ENCODE measurements at regions not wholly inside any gene's neighbourhood (a gene's known extent, or its start where the extent isn't known, plus 50 kb on each side); places are given as distances from the start of the nearest gene placed in this dataset.
"Not testable (repeated sequence)": the region's sequence is repeated elsewhere in the genome, so short reads cannot be mapped to it uniquely, and the experiment has no call there.

DNA sequence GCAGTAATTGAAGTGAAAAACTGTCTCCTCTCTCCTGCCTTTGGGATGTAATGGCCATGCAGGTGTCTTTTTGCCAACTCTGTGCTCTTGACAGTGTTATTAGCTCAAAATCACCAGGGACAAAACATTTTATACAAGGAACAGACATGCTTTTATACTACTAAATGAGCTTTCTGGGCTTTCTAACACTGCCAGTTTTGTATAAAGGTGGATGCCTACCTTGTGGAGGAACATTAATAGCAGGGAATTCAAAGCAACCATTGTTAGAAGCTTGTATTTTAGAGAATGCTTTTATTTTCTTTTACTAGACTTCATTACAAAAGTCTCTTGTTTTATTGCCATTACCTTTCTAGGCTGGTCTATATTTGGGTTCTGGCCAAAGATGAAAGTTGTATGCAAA, 54.7 kb upstream of the ARSJ start:
- DNase-seq (ENCODE audit: low read depth, low spot score), result no peak

DNA sequence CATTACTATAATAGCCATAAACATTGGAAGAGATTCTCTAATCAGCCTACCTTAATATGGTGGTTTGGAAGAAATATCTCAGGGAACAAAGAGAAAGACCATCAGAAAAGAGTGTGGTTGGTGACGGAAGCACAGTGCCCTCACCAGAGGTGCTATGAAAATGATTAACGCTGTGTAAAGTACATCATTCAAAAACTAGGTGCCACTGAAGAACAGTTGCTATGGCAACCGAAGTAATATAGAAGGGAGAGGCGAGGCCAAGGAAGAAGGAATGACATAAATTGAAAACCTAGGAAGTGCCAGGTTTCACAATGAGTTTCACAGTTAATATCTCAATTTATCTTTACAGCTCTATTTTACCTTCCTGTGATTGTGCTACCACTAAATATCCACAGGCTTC, 57.0 kb upstream of the ARSJ start:
- DNase-seq (ENCODE audit: low read depth, low spot score), result no peak

DNA sequence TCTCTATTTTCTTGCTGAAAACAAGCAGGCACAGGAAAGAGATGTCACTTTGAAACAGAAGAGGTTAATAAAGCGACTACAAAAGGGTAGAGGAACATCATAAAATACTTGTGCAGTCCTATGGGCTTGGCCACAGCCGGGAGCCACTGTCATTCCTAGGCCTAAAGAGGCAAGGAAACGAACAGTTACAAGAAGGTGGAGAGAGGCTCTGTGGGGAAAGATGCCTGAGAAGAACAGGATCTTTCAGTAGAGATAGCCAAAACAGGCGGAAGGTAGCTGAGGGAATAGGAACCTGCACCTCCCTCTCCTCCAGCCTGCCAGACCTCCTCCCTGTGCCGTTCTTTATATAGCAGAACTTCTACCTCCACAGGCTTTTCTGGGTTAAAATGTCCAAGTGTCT, 57.4 kb upstream of the ARSJ start:
- no peak for DNase-seq (ENCODE audit: low read depth, low spot score)

DNA sequence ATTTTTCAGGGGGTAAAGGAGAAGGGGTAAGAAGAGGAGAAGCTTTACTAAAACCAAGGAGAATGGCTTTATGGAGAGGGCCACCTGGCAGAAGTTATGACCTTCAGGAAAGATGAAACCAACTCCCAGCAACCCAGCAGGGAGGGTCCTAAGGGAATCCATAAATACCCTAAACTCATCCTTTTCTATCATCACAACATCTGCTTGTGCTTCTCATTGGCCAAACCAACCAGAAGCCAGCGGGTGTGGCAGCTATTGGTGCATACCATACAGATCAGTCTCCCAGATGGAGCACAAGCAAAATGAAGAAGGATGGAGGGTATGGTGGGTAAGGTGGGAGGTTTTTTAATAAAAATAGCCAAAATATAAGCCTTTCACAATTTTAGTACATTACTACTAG, 58.5 kb upstream of the ARSJ start:
- DNase-seq (ENCODE audit: low read depth, low spot score), result no peak

DNA sequence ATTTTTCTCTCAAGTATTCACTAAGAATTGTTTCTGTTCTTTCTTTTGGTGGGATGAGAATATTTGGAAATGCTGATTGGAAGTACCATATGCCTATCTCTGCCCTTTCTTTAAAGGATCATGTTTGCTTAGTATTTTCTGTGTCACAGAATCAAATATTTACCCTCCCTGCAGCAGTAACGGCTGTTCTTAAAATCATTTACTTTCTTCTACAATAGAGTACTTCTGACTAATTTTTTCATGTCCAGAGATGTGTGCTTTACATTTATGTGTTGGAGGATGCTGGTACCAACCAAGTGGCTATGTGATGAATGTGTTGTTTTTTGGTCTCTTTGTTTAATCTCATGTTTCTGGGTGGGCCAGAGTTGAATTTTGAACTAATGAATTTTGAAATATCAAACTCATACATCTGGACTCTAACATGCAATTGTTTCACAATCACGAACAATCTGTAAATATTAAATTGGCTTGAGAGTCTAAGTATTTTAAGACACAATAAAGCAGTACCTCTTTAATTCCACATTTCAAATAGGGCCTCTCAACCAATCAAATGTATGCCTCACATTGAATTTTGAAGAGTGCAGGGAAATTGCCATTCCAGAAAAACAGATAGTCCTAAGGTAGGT, 59.4 kb upstream of the ARSJ start:
- no peak for DNase-seq (ENCODE audit: low read depth, low spot score)

DNA sequence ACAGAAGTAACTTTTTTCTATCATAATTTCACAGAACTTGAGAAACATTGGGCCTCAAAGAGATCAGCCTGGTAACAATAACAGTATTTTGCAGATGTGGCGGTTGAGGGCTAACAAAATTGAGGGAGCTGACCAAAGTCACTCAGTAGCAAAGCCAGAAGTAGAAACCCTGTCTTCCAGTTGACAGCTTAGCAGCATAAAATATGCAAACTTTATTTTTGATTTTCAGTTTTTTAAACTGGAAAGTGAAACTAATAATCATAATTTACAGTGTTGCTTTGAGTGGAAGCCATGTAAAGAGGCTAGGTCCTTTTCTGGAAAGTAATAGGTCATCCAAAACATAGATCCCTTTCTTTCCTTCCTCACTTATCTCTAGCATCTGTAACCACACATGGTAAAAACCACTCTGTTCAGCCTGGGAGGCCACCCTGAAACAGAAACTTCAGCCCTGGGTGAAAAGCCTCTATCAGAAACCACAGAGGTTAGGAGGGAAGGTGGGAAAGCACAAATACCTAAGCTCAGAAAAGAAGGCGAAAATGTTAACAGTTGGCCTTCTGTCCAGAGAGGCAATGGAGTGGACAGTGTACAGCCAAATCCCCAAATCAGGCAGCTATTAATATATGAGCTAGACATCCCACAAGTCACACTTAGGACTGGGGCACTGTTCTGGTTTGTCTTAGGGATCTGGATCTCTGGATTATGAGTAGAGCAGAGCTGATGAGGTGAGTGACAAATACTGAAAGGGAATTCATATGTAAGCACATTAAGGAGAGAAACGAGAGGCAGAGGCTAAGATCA, 61.1 kb upstream of the ARSJ start:
- DNase-seq (ENCODE audit: low read depth, low spot score), result no peak

DNA sequence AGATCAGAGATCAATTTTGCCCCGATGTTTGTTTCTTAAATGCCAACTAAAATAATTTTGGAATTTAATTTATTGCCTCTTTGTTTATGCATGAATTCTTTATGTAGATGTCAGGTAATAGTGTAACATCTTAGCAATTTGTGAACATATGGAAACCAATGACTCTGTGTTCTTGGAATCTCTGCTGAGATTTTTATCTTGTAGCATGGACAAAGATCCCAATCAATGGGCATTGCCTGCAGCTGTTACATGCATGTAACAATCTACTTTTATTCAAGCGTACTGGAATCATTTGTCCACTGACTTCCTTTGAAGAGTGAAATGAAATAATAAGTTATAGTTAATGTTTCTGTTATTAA, 61.6 kb upstream of the ARSJ start:
- no peak for DNase-seq (ENCODE audit: low read depth, low spot score)

DNA sequence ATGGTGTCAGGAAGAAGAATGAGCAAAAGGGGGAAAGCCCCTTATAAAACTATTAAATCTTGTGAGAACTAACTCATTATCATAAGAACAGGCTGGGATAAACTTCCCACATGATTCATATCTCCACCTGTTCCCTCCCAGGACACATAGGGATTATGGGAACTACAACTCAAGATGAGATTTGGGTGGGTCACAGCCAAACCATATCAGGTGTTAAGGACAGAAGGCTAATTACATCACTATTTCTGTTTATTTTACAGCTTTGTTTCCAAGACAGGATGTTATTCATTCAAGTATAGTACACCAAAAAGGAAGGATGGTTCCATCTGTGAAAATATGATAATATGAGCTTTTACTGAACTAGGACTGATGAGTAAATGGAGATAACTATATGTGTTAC, 63.7 kb upstream of the ARSJ start:
- DNase-seq (ENCODE audit: low read depth, low spot score), result no peak

DNA sequence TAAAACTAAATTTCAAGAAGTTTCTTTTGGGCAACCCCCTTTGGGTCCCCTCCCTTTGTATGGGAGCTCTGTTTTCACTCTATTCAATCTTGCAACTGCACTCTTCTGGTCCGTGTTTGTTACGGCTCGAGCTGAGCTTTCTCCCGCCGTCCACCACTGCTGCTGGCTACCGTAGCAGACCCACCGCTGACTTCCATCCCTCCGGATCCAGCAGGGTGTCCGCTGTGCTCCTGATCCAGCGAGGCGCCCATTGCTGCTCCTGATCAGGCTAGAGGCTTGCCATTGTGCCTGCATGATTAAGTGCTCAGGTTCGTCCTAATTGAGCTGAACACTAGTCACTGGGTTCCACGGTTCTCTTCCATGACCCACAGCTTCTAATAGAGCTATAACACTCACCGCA, 64.9 kb upstream of the ARSJ start:
- DNase-seq (ENCODE audit: low read depth, low spot score), result not testable (repeated sequence)

DNA sequence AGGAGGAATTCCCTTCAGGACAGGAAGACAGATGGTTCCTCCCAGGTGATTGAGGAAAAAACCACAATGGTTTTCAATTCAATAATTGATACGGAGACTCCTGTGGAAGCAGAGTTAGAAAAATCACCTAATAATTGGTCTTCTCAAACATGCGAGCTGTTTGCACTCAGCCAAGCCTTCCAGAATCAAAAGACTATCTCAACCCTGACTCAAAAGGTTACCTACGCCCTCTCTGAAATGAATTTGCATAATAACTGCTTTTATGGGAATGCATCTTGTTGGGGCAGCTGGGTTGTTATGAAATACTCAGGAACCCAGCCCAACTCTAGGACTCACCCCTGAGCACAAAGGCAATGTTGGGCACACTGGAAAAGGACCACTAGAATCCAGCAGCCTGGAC, 66.9 kb upstream of the ARSJ start:
- no peak for DNase-seq (ENCODE audit: low read depth, low spot score)

DNA sequence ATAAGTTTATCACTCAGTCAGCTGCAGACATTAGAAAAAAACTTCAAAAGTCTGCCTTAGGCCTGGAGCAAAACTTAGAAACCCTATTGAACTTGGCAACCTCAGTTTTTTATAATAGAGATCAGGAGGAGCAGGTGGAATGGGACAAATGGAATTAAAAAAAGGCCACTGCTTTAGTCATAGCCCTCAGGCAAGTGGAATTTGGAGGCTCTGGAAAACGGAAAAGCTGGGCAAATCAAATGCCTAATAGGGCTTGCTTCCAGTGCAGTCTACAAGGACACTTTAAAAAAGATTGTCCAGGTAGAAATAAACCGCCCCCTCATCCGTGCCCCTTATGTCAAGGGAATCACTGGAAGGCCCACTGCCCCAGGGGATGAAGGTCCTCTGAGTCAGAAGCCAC, 68.7 kb upstream of the ARSJ start:
- DNase-seq (ENCODE audit: low read depth, low spot score), result not testable (repeated sequence)

DNA sequence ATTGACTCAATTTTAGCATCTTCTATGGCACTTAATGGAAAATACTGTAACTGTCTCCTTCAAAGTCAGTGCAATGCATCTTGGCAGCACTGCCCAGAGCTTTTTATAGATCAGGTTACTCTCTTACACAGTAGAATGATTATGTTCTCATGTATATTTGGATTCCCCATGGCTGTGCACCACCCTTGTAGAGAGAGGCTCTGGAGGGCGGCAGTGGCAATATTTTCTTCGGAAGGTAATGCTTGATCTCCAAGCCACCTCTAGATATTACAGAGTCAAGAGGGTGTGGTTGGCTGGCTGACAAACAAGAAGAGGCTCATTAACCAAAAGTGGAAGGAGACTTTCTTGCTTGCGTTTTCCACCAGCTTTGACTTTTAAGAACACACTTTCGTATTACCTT, 72.8 kb upstream of the ARSJ start:
- no peak for DNase-seq (ENCODE audit: low read depth, low spot score)

DNA sequence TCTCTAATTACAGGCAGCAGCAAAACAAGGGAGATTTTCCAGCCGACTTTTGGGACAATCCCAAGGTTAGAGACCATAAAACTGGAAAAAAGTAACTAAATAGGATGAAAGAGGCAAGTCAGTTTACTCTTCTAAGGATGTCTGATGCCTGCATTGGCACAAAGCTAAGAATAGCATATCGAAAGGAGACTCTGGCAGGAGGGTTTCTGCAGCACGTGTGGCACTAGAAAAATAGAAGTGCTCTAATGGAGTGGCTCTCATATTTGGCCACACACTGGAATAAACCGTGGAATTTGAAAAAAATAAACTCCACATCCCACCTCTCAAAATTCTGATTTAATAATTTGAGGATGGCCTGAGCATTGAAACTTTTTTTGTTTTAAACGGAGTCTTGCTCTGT, 77.2 kb upstream of the ARSJ start:
- DNase-seq (ENCODE audit: low read depth, low spot score), result no peak

DNA sequence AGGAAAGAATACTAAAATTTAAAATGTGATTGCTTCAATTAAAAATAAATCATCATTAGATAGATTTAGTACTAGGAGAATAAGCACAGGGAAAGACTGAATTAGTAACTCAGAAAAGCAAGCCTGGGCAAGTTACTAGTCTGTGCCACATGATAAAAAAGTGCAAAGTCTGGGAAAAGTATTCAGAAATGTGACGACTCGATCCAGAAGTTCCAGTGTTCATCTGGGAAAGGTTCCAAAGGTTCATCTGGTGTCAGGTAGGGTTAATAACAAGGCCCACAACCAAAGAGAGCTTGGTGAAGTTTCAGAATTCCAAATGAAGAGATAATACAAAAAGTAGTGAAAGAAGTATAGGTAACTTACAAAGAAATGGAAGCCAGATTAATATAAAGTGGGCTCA, 78.3 kb upstream of the ARSJ start:
- no peak for DNase-seq (ENCODE audit: low read depth, low spot score)

DNA sequence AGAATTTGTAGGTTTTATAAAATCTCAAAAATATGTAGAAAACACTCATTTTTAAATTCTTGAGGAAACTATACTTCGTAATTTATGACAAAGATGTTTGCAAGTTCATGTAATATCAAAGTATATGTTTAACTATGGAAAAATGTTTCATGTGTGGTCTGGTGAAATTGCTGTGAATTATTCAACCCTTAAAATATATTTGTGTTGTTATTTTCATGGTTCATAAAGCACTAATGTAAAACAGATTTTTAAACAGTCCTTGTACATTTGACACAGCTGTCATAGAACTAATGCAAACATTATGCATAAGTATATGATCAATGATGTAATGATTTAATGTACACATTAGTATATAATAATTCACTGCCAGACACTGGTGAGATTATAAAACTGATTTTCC, 83.1 kb upstream of the ARSJ start:
- no peak for DNase-seq (ENCODE audit: low read depth, low spot score)

DNA sequence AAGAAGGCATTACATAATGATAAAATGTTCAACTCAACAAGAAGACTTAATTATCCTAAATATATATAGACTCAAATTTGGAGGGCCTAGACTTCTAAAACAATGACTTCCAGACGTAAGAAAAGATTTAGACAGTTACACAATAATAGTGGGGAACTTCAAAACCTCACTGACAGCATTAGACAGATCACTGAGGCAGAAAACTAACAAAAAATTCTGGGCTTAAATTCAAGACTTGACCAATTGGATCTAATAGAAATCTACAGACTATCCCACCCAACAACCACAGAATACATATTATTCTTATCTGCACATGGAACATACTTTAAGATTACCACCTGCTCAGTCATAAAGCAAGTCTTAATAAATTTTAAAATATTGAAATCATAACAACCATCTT, 93.3 kb upstream of the ARSJ start:
- no peak for DNase-seq (ENCODE audit: low read depth, low spot score)

DNA sequence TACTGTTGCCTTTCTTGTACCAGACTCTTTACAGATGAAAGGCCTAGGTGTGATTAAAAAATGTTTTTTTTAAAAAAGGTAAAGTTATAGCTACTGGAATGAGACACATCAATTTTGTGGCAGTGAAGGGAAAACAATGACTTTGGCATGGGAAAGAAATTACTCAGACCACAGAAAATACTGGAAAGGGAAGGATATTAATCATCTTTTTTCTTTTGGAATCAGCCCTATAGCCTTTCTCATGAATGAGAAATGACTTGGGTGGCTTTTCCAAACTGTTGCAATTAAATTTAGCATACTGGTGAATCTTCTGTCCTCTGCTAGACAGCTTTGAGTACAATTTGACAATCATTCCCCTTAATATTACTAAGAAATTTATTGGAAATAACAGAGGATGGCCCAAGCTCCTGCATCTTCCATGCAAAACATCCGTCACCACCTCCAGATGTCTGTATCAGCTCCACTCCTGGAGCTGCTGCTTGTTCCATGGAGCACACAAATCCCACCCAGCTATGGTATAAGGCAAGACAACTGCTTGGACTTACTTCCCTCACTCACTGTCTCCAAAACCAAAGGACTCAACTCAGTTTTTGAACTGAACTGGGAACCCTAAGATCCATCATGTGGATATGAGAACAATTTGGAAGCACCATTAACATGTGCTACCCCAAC, 97.6 kb upstream of the ARSJ start:
- DNase-seq (ENCODE audit: low read depth, low spot score), result no peak

DNA sequence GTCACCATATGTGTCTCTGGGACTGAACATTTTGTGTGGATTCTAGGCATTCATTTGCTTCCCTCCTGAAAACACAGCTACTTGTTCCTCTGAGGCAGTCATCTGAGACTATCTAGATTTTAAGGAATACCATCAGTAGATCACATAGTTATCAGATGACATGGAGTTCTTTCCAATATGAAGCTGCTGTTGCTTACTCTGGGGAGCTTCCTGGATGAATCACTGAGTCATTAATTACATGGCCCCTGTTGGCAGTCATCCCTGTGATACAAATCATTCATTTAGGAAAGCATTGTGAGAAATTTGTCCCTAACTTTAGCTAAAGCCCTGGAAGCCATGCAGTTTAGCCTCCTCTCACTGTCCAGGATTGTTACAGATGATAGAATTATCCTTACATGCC, 98.2 kb upstream of the ARSJ start:
- no peak for DNase-seq (ENCODE audit: low read depth, low spot score)

DNA sequence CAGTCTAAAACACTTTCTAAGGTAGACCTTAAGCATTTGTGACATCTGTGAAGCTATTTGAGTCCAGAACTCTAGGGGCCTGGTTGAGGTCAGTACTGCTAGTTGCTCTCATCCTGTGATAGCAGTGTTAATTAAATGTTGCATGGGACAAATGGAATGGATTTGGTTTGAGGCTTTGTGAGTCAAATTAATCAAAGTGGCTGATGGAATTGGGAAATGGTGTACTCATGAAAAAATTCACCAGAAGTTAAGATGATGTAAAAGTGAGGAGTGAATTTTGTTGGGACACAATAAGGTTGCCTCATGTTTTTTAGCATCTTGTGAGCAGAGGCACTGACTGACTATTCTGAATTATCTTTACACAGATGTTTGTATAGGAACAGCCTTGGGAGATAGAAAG, 99.2 kb upstream of the ARSJ start:
- DNase-seq (ENCODE audit: low read depth, low spot score), result no peak

DNA sequence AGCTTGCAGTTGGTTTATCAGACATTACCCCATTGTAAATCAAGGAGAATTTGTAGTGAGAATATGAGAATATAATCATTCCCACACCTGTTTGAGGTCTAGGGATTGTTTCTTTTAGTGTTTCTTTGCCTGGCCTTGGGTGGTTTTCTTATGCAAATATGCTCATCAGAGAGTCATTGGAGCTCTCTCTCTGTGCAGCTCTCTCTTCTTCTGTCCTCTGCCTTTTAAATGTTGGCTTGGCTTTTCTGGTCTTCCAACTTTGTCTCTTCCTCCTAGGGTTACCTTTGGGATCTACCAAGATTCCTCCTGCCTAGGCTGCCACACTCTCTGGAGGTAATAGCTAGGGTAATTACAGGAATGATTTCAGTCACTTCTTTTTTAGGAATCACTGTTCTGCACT, 102.3 kb upstream of the ARSJ start:
- no peak for DNase-seq (ENCODE audit: low read depth, low spot score)

DNA sequence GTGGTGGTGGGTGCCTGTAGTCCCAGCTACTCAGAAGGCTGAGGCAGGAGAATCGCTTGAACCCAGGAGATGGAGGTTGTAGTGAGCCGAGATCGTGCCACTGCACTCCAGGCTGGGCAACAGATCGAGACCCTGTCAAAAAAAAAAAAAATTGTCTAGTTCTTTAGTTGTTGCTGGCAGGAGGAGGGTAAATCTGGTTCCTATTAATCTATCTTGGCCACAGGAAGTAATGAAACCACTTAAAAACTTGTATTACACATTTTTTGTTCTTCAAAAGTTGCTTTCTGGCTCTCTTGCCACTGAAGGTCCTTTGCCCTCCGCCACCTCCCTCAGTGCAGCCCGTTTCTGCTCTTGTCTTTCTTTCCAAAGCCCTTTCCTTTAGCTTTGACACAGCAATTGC, 102.9 kb upstream of the ARSJ start:
- DNase-seq (ENCODE audit: low read depth, low spot score), result no peak

DNA sequence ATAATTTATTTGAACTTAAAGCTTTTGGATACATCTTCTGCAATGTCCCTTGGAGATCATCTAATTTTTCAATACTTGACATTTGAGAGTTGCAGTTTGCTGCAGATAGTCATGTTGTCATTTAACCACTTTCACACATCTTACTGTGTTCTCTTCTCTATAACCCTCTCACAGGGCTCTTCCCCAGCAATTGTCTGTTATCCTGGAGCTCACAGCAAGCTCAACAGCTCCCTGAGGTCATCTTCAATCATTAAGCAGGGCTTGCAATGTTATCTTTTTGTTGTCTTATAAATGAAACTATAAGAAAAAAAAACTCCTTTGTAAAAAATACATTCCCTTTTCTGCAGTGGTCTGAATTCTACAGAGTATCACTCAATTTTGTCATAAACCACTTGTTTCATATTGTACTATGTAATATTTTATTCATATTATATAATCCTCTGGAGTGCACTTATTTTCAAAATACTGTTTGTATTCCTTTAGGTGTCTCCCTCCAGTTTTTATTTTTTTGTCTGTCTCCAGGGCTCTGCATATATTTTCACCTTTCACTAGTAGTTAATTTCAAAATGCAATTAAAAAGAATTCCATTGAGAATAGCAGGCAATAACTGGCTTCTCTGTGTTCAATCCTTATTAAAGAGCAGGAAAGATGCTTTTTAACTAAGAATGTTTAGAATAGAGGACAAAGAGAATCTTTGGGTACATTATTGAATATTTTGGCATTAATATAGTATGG, 106.3 kb upstream of the ARSJ start:
- no peak for DNase-seq (ENCODE audit: low read depth, low spot score)

Data from smooth muscle cell of the brain vasculature (primary cell).